ENCODE measurements at regions not wholly inside any gene's neighbourhood (a gene's known extent, or its start where the extent isn't known, plus 50 kb on each side); places are given as distances from the start of the nearest gene placed in this dataset.

DNA sequence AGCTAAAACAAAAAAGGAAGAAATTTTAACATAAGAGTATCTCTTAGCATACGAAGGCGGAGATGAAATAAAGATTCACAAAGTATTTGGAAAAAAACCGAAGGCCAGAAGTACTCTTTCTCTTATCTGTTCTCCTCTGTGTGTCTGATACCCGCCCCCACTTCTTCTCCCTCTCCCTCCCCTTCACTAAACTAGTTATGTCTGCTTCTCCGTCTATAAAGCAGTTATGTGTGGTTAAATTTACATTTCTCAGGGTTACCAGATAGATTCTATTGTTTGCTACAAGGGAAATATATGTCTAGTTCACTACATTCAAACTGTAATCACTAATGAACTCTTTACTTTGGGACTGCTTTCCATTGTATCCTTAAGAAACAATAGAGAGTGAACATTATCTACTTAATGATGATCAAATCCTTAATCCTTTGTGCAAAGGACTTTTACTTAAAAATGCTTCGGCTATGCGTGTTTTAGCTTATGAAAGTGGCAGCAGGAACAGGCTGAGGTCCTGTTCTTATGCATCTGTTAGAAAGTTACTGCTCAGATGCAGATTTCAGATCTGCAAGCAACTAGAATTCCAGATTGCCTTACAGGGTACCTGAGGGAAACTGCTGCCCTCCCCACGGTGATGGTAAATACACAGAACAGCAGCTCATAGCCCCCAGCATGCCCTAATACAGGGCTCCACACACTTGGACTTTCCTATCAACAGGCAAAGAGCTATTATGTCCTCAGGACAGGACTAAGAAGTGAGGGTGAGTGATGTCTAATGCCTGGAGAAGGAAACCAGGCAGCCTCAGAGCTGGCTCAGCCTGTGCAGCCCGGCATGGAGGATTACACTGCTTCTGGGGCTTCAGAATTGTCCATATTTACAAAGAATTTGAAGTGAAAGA, 273.3 kb downstream of the FZD1 start:
- Histone ChIP-seq H3K9me3 (no peaks in the 10 kb centered on the region), H3K36me3 (no peaks in the 10 kb centered on the region), H3K4me1 (no peaks in the 10 kb centered on the region), H3K27ac (no peak overlapping the region), H3K27me3 (no peaks in the 10 kb centered on the region), H3K4me3 (no peak overlapping the region)
- TF ChIP-seq, protein P1, sequence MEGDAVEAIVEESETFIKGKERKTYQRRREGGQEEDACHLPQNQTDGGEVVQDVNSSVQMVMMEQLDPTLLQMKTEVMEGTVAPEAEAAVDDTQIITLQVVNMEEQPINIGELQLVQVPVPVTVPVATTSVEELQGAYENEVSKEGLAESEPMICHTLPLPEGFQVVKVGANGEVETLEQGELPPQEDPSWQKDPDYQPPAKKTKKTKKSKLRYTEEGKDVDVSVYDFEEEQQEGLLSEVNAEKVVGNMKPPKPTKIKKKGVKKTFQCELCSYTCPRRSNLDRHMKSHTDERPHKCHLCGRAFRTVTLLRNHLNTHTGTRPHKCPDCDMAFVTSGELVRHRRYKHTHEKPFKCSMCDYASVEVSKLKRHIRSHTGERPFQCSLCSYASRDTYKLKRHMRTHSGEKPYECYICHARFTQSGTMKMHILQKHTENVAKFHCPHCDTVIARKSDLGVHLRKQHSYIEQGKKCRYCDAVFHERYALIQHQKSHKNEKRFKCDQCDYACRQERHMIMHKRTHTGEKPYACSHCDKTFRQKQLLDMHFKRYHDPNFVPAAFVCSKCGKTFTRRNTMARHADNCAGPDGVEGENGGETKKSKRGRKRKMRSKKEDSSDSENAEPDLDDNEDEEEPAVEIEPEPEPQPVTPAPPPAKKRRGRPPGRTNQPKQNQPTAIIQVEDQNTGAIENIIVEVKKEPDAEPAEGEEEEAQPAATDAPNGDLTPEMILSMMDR (IDR thresholded peaks at IDR 0.05), result no peak
- TF ChIP-seq EP300 (IDR thresholded peaks at IDR 0.05) (no peak), POLR2AphosphoS5 (IDR thresholded peaks at IDR 0.05) (no peak), POLR2A (IDR thresholded peaks at IDR 0.05) (no peak)
- 60 to 69% methylated on average over 9 of the region's 9 CpGs for WGBS, 2 donors
- intact Hi-C loops (cut with DNase I), result no loop called here
- DNase-seq, result no peak

DNA sequence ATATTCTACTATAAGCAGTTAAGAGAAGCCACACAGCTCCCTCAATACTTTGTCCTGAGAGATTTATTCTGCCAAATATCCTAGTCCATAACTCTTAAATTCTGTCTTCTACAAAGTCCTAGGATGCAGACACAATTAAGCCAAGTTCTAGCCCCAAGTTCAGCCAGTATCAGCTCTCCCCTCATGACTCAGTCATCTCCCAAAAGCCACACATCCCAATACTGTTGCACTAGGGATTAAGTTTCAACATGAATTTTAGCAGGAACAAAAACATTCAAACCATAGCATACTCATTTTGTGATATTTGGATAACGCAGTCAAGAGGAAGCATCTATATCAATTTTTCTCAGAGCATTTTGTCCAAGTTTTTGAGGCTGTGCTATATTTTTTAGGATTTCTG, 277.4 kb downstream of the FZD1 start:
- no peaks in the 10 kb centered on the region for H3K9me3 ChIP-seq
- no peak for DNase-seq
- no peaks in the 10 kb centered on the region for H3K4me1 ChIP-seq
- intact Hi-C loops (cut with DNase I), result no loop called here
- no peaks in the 10 kb centered on the region for H3K27me3 ChIP-seq
- TF ChIP-seq, protein P1 (IDR thresholded peaks at IDR 0.05), result no peak
- TF ChIP-seq POLR2AphosphoS5 (IDR thresholded peaks at IDR 0.05), result no peak
- no peak for TF ChIP-seq EP300 (IDR thresholded peaks at IDR 0.05)
- TF ChIP-seq POLR2A (IDR thresholded peaks at IDR 0.05), result no peak
- H3K27ac ChIP-seq, result no peak overlapping the region
- H3K4me3 ChIP-seq, result no peak overlapping the region
- H3K36me3 ChIP-seq, result no peaks in the 10 kb centered on the region
- 80 to 89% methylated on average over 1 of the region's 1 CpG for WGBS, 2 donors

DNA sequence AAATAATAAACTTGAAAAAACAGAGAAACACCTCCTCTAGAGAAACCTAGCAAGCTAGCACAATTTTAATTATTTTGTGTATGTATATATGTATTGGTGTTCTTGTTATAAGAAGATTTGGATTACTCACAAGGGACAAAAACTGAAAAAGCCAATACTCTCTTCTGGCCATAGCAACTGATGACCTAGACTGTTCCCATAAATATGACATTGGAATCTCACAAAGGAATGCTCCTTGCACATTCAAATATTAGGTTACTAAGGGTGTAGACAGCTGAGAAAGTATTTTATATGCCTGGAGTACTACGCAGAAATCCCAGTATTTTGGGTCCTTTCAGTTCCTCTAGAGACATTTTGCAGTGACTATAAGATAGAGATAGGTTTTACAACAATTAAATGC, 279.4 kb downstream of the FZD1 start:
- Histone ChIP-seq H3K4me1 (no peaks in the 10 kb centered on the region), H3K9me3 (no peaks in the 10 kb centered on the region), H3K36me3 (no peaks in the 10 kb centered on the region), H3K27ac (no peak overlapping the region), H3K27me3 (no peaks in the 10 kb centered on the region), H3K4me3 (no peak overlapping the region)
- DNase-seq, result no peak
- TF ChIP-seq, protein P1 (IDR thresholded peaks at IDR 0.05), result no peak
- TF ChIP-seq POLR2A (IDR thresholded peaks at IDR 0.05) (no peak), POLR2AphosphoS5 (IDR thresholded peaks at IDR 0.05) (no peak)
- 88 to 94% methylated on average over 1 of the region's 1 CpG for WGBS, 2 donors
- intact Hi-C loops (cut with DNase I), result no loop called here

DNA sequence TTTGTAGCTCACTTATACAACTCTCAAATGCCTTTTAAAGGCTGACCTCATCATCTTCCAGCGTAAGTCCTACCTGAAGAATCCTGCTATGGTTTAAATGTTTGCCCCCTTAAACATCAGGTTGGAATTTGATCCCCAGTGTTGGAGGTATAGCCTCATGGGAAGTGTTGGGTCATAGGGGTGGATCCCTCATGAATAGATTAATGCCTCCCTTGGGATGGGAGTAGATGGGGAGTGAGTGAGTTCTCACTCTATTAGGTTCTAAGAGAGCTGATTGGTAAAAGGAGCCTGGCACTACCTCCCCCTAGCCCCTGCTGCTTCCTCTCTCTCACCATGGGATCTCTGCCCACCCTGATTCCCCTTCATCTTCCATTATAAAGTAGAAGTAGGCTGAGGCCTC, 285.6 kb downstream of the FZD1 start:
- 74 to 84% methylated on average over 1 of the region's 1 CpG for WGBS, 2 donors
- intact Hi-C loops (cut with DNase I), result no loop called here
- Histone ChIP-seq H3K4me1 (peaks cover 0 to 4% (median 0%) of the 10 kb centered on the region in 4 donors), H3K27me3 (no peaks in the 10 kb centered on the region), H3K9me3 (no peaks in the 10 kb centered on the region), H3K27ac (no peak overlapping the region), H3K36me3 (no peaks in the 10 kb centered on the region), H3K4me3 (no peak overlapping the region)
- no peak for DNase-seq
- TF ChIP-seq, protein P1 (IDR thresholded peaks at IDR 0.05), result no peak
- TF ChIP-seq EP300 (IDR thresholded peaks at IDR 0.05) (no peak), POLR2A (IDR thresholded peaks at IDR 0.05) (no peak), POLR2AphosphoS5 (IDR thresholded peaks at IDR 0.05) (no peak)
